HUES6 (cell line): ENCODE measurements at regions not wholly inside any gene's neighbourhood (a gene's known extent, or its start where the extent isn't known, plus 50 kb on each side); places are given as distances from the start of the nearest gene placed in this dataset.
"Not testable (repeated sequence)": the region's sequence is repeated elsewhere in the genome, so short reads cannot be mapped to it uniquely, and the experiment has no call there.

Experiments used
- H3K27ac ChIP-seq: 2 replicates; pipeline ENCODE4 v1.7.0; 2013; ENCODE audit warnings: low read depth, mild to moderate bottlenecking, low read length, inconsistent platforms
- H3K27me3 ChIP-seq: 2 replicates; pipeline ENCODE4 v1.6.1; 2013; ENCODE audit warnings: low read length; ENCODE audit not compliant: control insufficient read depth, insufficient read depth
- H3K36me3 ChIP-seq: 2 replicates; pipeline ENCODE4 v1.6.1; 2013; ENCODE audit warnings: low read length; ENCODE audit not compliant: control insufficient read depth, insufficient read depth
- H3K4me1 ChIP-seq: 2 replicates; pipeline ENCODE4 v1.6.1; 2013; ENCODE audit warnings: low read length; ENCODE audit not compliant: control insufficient read depth, insufficient read depth
- H3K4me3 ChIP-seq: 2 replicates; pipeline ENCODE4 v1.5.1; 2013; ENCODE audit warnings: low read depth, low read length
- H3K9ac ChIP-seq: one replicate; pipeline ENCODE4 v1.6.1; 2013; ENCODE audit warnings: mild to moderate bottlenecking, low read length
- H3K9me3 ChIP-seq: 2 replicates; pipeline ENCODE4 v1.6.1; 2013; ENCODE audit warnings: low read depth, low read length; ENCODE audit not compliant: control insufficient read depth, insufficient read depth

DNA sequence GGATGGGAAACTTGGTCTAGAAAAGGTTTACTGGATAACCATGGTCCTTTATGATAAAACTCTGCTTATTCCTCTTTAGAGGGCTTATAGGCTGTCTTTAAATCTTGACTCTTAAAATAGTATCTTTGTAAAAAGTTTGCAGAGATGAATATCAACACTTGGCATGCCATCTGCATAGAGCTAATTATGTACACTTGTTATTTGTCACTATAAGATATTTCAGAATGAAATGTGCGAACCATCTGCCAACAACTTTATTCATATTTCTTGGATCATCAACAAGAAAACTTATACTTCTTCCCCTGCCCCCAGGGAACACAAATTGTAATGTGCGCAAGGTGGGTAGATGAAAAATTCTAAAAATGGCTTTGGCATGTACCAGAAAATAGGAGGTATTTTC, 653.0 kb upstream of the CHAC2 start:
- no peaks in the 10 kb centered on the region for H3K36me3 ChIP-seq
- peaks cover 18% of the 10 kb centered on the region; the same call in 1 of the 2 replicates for H3K4me1 ChIP-seq
- no peaks in the 10 kb centered on the region for H3K9me3 ChIP-seq
- no peak overlapping the region for H3K9ac ChIP-seq
- H3K27me3 ChIP-seq, result no peaks in the 10 kb centered on the region
- H3K27ac ChIP-seq, result no peak overlapping the region
- no peak overlapping the region for H3K4me3 ChIP-seq

- not testable (repeated sequence) for H3K27me3 ChIP-seq, H3K27ac ChIP-seq, H3K9ac ChIP-seq, H3K9me3 ChIP-seq, H3K4me3 ChIP-seq, H3K36me3 ChIP-seq
- peaks cover 18% of the 10 kb centered on the region; the same call in 1 of the 2 replicates for H3K4me1 ChIP-seq
Observed at GRCh38 chr2:53112408-53112807, 655.2 kb upstream of the CHAC2 start.

DNA sequence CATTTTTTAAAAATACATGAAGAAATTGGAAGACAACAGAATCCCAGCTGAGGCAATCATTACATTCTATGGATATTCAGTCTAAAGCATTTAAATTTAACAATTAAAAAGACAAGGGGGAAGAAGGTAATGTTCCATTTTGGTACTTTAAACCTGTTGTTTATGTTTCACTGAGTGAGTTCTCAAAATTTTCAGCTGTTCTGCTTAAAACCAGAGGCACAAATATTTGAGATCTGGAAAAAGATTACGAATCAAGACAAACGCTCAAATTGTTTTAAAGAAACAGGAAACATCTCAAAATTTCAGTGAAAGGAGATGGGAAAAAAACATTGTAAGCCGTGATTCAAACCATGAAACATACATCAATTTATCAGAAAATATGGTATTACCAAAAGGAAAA, 656.2 kb upstream of the CHAC2 start:
- Histone ChIP-seq H3K4me1 (peaks cover 18% of the 10 kb centered on the region; the same call in 1 of the 2 replicates), H3K9ac (no peak overlapping the region), H3K9me3 (no peaks in the 10 kb centered on the region), H3K27ac (peak overlapping the region; percentile 47; the same call in 1 of the 2 replicates), H3K4me3 (no peak overlapping the region), H3K27me3 (no peaks in the 10 kb centered on the region), H3K36me3 (no peaks in the 10 kb centered on the region)

- H3K36me3 ChIP-seq, result no peaks in the 10 kb centered on the region
- H3K4me3 ChIP-seq, result no peak overlapping the region
- peaks cover 18% of the 10 kb centered on the region; the same call in 1 of the 2 replicates for H3K4me1 ChIP-seq
- peak overlapping the region; percentile 47; the same call in 1 of the 2 replicates for H3K27ac ChIP-seq
- no peaks in the 10 kb centered on the region for H3K9me3 ChIP-seq
- no peaks in the 10 kb centered on the region for H3K27me3 ChIP-seq
- no peak overlapping the region for H3K9ac ChIP-seq
Observed at GRCh38 chr2:53111004-53111403, 656.6 kb upstream of the CHAC2 start.

DNA sequence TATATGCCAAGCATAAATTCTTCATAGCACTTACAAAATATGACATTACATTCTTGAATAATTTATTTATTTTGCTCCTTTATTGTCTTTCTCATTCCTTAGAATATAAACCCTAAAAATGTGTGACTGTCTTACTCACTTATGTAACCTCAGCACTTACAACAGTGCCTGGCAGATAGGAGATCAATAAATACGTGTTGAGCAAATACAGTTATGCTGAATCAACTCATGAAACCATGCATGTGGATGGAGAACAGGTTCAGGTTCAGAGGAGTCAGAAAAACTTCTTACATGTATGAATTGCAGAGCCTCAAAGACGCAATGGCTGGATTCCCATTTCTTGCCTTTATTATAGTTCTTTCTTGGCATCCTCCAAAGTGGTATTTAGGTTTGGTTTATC, 659.4 kb upstream of the CHAC2 start:
- no peak overlapping the region for H3K9ac ChIP-seq
- H3K9me3 ChIP-seq, result no peaks in the 10 kb centered on the region
- H3K4me3 ChIP-seq, result no peak overlapping the region
- H3K36me3 ChIP-seq, result no peaks in the 10 kb centered on the region
- H3K27ac ChIP-seq, result no peak overlapping the region
- H3K4me1 ChIP-seq, result peaks cover 27% of the 10 kb centered on the region
- no peaks in the 10 kb centered on the region for H3K27me3 ChIP-seq

- H3K9ac ChIP-seq, result no peak overlapping the region
- H3K9me3 ChIP-seq, result no peaks in the 10 kb centered on the region
- no peaks in the 10 kb centered on the region for H3K36me3 ChIP-seq
- H3K27ac ChIP-seq, result 0 out of 2 replicates have a peak overlapping the region, but pooled peaks have one; percentile 4
- H3K4me3 ChIP-seq, result no peak overlapping the region
- peaks cover 12% of the 10 kb centered on the region for H3K4me1 ChIP-seq
- H3K27me3 ChIP-seq, result no peaks in the 10 kb centered on the region
Observed at GRCh38 chr2:53104263-53104662, 663.3 kb upstream of the CHAC2 start.

- no peaks in the 10 kb centered on the region for H3K9me3 ChIP-seq
Observed at GRCh38 chr2:53103679-53104078, 663.9 kb upstream of the CHAC2 start.

GRCh38 chr2:53098696-53099078, 668.9 kb upstream of the CHAC2 start:
- Histone ChIP-seq H3K4me3 (no peak overlapping the region), H3K36me3 (no peaks in the 10 kb centered on the region), H3K27me3 (no peaks in the 10 kb centered on the region), H3K9ac (no peak overlapping the region), H3K9me3 (no peaks in the 10 kb centered on the region), H3K4me1 (peaks cover 3% of the 10 kb centered on the region), H3K27ac (no peak overlapping the region)

More at GRCh38 chr2:53103679-53104078, 663.9 kb upstream of the CHAC2 start:
- Histone ChIP-seq H3K4me1 (peaks cover 12% of the 10 kb centered on the region), H3K9ac (no peak overlapping the region), H3K4me3 (no peak overlapping the region), H3K27me3 (no peaks in the 10 kb centered on the region), H3K36me3 (no peaks in the 10 kb centered on the region), H3K27ac (0 out of 2 replicates have a peak overlapping the region, but pooled peaks have one; percentile 4)

DNA sequence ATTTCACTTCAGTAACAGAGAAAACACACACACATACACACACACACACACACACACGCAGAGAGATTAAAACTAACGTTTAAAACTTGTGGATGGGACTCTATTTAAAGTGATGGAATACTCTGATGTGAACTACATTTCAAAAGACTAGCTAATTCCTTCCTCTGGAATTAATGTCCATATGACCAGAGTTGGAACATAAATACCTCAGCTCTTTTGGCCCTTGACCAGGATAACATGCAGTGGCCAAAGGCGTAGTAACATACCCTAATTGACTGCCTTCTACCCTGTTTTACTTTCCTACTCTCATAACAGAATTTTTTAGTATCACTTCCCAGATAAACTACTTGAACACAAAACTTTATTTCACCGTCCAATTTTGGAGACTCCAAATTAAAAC, 671.3 kb upstream of the CHAC2 start:
- H3K4me3 ChIP-seq, result no peak overlapping the region
- no peak overlapping the region for H3K9ac ChIP-seq
- H3K4me1 ChIP-seq, result no peaks in the 10 kb centered on the region
- no peaks in the 10 kb centered on the region for H3K27me3 ChIP-seq
- no peaks in the 10 kb centered on the region for H3K9me3 ChIP-seq
- no peaks in the 10 kb centered on the region for H3K36me3 ChIP-seq
- H3K27ac ChIP-seq, result no peak overlapping the region

GRCh38 chr2:53095664-53096063, 671.9 kb upstream of the CHAC2 start:
- Histone ChIP-seq H3K9me3 (no peaks in the 10 kb centered on the region), H3K4me3 (no peak overlapping the region), H3K27ac (no peak overlapping the region), H3K9ac (no peak overlapping the region), H3K27me3 (no peaks in the 10 kb centered on the region), H3K4me1 (no peaks in the 10 kb centered on the region), H3K36me3 (no peaks in the 10 kb centered on the region)

- H3K4me1 ChIP-seq, result no peaks in the 10 kb centered on the region
Observed at GRCh38 chr2:53095227-53095626, 672.4 kb upstream of the CHAC2 start.

GRCh38 chr2:53093355-53093754, 674.2 kb upstream of the CHAC2 start:
- Histone ChIP-seq H3K4me3 (no peak overlapping the region), H3K27ac (no peak overlapping the region), H3K36me3 (no peaks in the 10 kb centered on the region), H3K27me3 (no peaks in the 10 kb centered on the region), H3K4me1 (no peaks in the 10 kb centered on the region), H3K9ac (no peak overlapping the region), H3K9me3 (no peaks in the 10 kb centered on the region)

More at GRCh38 chr2:53095227-53095626, 672.4 kb upstream of the CHAC2 start:
- no peaks in the 10 kb centered on the region for H3K9me3 ChIP-seq
- no peak overlapping the region for H3K27ac ChIP-seq
- no peaks in the 10 kb centered on the region for H3K27me3 ChIP-seq
- no peak overlapping the region for H3K4me3 ChIP-seq
- no peaks in the 10 kb centered on the region for H3K36me3 ChIP-seq
- H3K9ac ChIP-seq, result no peak overlapping the region
